Kidney (tissue), 13 donors: ENCODE measurements at regions not wholly inside any gene's neighbourhood (a gene's known extent, or its start where the extent isn't known, plus 50 kb on each side); places are given as distances from the start of the nearest gene placed in this dataset.

Experiments used
- DNase-seq, 5 donors: peaks; one replicate each; pipeline ENCODE4 v3.0.0-alpha.2; 2013 to 2020
- FAIRE-seq: peaks from 2 replicates; lab custom pipeline; 2012; peaks lifted over from hg19 to GRCh38; lab: Jason Lieb, UNC
- H3K27ac ChIP-seq, 2 donors: one replicate each; pipeline ENCODE4 v1.7.0; 2013; ENCODE audit warnings: low read depth in 2 of 2, low read length in 2 of 2, inconsistent platforms in 1 of 2
- H3K27me3 ChIP-seq: one replicate; pipeline ENCODE4 v1.7.1; 2013; ENCODE audit warnings: low read length, inconsistent platforms; ENCODE audit not compliant: control insufficient read depth, insufficient read depth
- H3K36me3 ChIP-seq, 3 donors: one replicate each; pipeline versions ENCODE4 v1.7.0 to v1.7.1; 2013; ENCODE audit warnings: low read length in 3 of 3, control low read depth in 1 of 3, inconsistent platforms in 1 of 3; ENCODE audit not compliant: insufficient read depth in 3 of 3, control insufficient read depth in 2 of 3
- H3K4me1 ChIP-seq, 3 donors: one replicate each; pipeline versions ENCODE4 v1.7.0 to v1.7.1; 2013; ENCODE audit warnings: low read length in 3 of 3, inconsistent platforms in 1 of 3, low read depth in 1 of 3; ENCODE audit not compliant: control insufficient read depth in 2 of 3, insufficient read depth in 2 of 3
- H3K4me3 ChIP-seq, 3 donors: one replicate each; pipeline versions ENCODE4 v1.7.0 to v1.8.1; 2013; ENCODE audit warnings: low read length in 3 of 3, control low read depth in 1 of 3, inconsistent platforms in 1 of 3
- H3K9ac ChIP-seq, 3 donors: one replicate each; pipeline versions ENCODE4 v1.7.0 to v1.7.1; 2013; ENCODE audit warnings: low read length in 3 of 3, control low read depth in 1 of 3, inconsistent platforms in 1 of 3
- H3K9me3 ChIP-seq, 3 donors: one replicate each; pipeline versions ENCODE4 v1.7.0 to v1.7.1; 2013; ENCODE audit warnings: low read length in 3 of 3, control low read depth in 1 of 3, inconsistent platforms in 1 of 3; ENCODE audit not compliant: control insufficient read depth in 2 of 3, insufficient read depth in 1 of 3
- CTCF ChIP-seq: IDR thresholded peaks from 3 replicates; pipeline ENCODE4 v1.5.1; 2012; ENCODE audit warnings: mild to moderate bottlenecking, moderate library complexity, borderline replicate concordance; ENCODE audit not compliant: insufficient read depth; ENCODE audit errors: extremely low read depth
- intact Hi-C: fragments of 100-400 bp; cut with DNase I; formaldehyde crosslinking; loops from one replicate; pipeline ENCODE4 v1.11.1; 2022
- donor health status: control.
- donor health status: control.
- donor health status: control.
- donor health status: control.
- donor health status: control.
- donor health status: DM: yes; HTN: yes; CAD: no.
- donor health status: Normal renal cell carcinoma (clear cell type).

GRCh38 chr2:12661489-12661888, 55.2 kb upstream of the TRIB2 start:
- intact Hi-C loops = no loop called here
- Histone ChIP-seq H3K4me3 (no peak overlapping the region), H3K36me3 (no peaks in the 10 kb centered on the region), H3K4me1 (peaks cover 0 to 5% (median 0%) of the 10 kb centered on the region in 3 donors), H3K9ac (no peak overlapping the region), H3K27me3 (no peaks in the 10 kb centered on the region), H3K27ac (no peak overlapping the region), H3K9me3 (peaks cover 0 to 4% (median 0%) of the 10 kb centered on the region in 3 donors)
- no peak for FAIRE-seq
- no peak for DNase-seq
- no peak for TF ChIP-seq CTCF

GRCh38 chr2:12663306-12664037, 53.3 kb upstream of the TRIB2 start:
- DNase-seq (peak in 1 of 5 donors; percentile 18), FAIRE-seq (no peak)
- H3K36me3 ChIP-seq = no peaks in the 10 kb centered on the region
- peaks cover 0 to 4% (median 0%) of the 10 kb centered on the region in 3 donors for H3K9me3 ChIP-seq
- intact Hi-C loops = no loop called here
- peak overlapping the region in 1 of 2 donors; percentile 74 for H3K27ac ChIP-seq
- H3K9ac ChIP-seq = no peak overlapping the region
- peaks cover 0 to 5% (median 0%) of the 10 kb centered on the region in 3 donors for H3K4me1 ChIP-seq
- no peak for TF ChIP-seq CTCF
- no peak overlapping the region for H3K4me3 ChIP-seq
- no peaks in the 10 kb centered on the region for H3K27me3 ChIP-seq

- intact Hi-C loops = no loop called here
- Histone ChIP-seq H3K27ac (peak overlapping the region; percentile 16 to 56), H3K27me3 (no peaks in the 10 kb centered on the region)
These were observed 51.4 kb upstream of the TRIB2 start for GRCh38 chr2:12665334-12665733.

More at GRCh38 chr2:12665334-12665733, 51.4 kb upstream of the TRIB2 start:
- Histone ChIP-seq H3K4me3 (no peak overlapping the region), H3K9me3 (peaks cover 0 to 4% (median 0%) of the 10 kb centered on the region in 3 donors), H3K36me3 (no peaks in the 10 kb centered on the region), H3K9ac (no peak overlapping the region), H3K4me1 (peaks cover 0 to 5% (median 0%) of the 10 kb centered on the region in 3 donors)
- DNase-seq (peak in 1 of 5 donors; percentile 41), FAIRE-seq (no peak)
- no peak for TF ChIP-seq CTCF
